OCI-LY1 (cell line): ENCODE measurements at regions not wholly inside any gene's neighbourhood (a gene's known extent, or its start where the extent isn't known, plus 50 kb on each side); places are given as distances from the start of the nearest gene placed in this dataset.

Experiments
- H2AFZ ChIP-seq: fragments of 200-600 bp; sonication (generic), shearing (Covaris generic); 2 replicates; pipeline ENCODE4 v1.6.0; 2014; ENCODE audit warnings: antibody characterized with exemption, mild to moderate bottlenecking, low read length
- H3F3A ChIP-seq: fragments of 200-600 bp; sonication (generic), shearing (Covaris generic); 2 replicates; pipeline ENCODE4 v1.6.0; 2014; ENCODE audit warnings: mild to moderate bottlenecking, antibody characterized with exemption, low read length, moderate library complexity; ENCODE audit not compliant: insufficient read depth
- H3K27ac ChIP-seq: fragments of 200-600 bp; sonication (generic); 2 replicates; pipeline ENCODE4 v1.5.1; 2014; ENCODE audit warnings: low read length, mixed run types, mild to moderate bottlenecking, low read depth; ENCODE audit not compliant: poor library complexity, severe bottlenecking
- H3K27me3 ChIP-seq: fragments of 200-600 bp; sonication (generic); 2 replicates; pipeline ENCODE4 v1.6.0; 2014; ENCODE audit warnings: antibody characterized with exemption, mild to moderate bottlenecking, low read length, moderate library complexity; ENCODE audit not compliant: insufficient read depth
- H3K36me3 ChIP-seq: fragments of 200-600 bp; sonication (generic); 2 replicates; pipeline ENCODE4 v1.6.1; 2014; ENCODE audit warnings: mild to moderate bottlenecking, antibody characterized with exemption, low read length, moderate library complexity, mixed read lengths; ENCODE audit not compliant: insufficient read depth
- H3K4me1 ChIP-seq: fragments of 200-600 bp; sonication (generic); 2 replicates; pipeline ENCODE4 v1.5.1; 2014; ENCODE audit warnings: mild to moderate bottlenecking, low read length, moderate library complexity; ENCODE audit not compliant: insufficient read depth, severe bottlenecking
- H3K4me2 ChIP-seq: fragments of 200-600 bp; sonication (generic), shearing (Covaris generic); 2 replicates; pipeline ENCODE4 v1.6.1; 2014; ENCODE audit warnings: low read length
- H3K4me3 ChIP-seq: fragments of 200-600 bp; sonication (generic); 2 replicates; pipeline ENCODE4 v1.5.1; 2014; ENCODE audit warnings: low read length, low read depth, mild to moderate bottlenecking, mixed read lengths; ENCODE audit not compliant: poor library complexity, severe bottlenecking
- H3K79me2 ChIP-seq: fragments of 200-600 bp; shearing (Covaris generic); 2 replicates; pipeline ENCODE4 v1.6.1; 2016; ENCODE audit warnings: mixed run types, low read length, mixed read lengths; ENCODE audit not compliant: insufficient read depth
- H3K9ac ChIP-seq: fragments of 200-600 bp; sonication (generic), shearing (Covaris generic); 2 replicates; pipeline ENCODE4 v1.6.1; 2014; ENCODE audit warnings: mild to moderate bottlenecking, low read length, mixed read lengths
- H3K9me2 ChIP-seq: fragments of 200-600 bp; sonication (generic), shearing (Covaris generic); 2 replicates; pipeline ENCODE4 v1.6.1; 2014; ENCODE audit warnings: low read depth, mild to moderate bottlenecking, low read length, mixed read lengths
- H3K9me3 ChIP-seq: fragments of 200-600 bp; shearing (Covaris generic); 2 replicates; pipeline ENCODE4 v1.6.1; 2014; ENCODE audit warnings: low read length, mixed read lengths
- H4K20me1 ChIP-seq: fragments of 200-600 bp; sonication (generic), shearing (Covaris generic); 2 replicates; pipeline ENCODE4 v1.6.0; 2016; ENCODE audit warnings: mild to moderate bottlenecking, low read length; ENCODE audit not compliant: insufficient read depth
- CTCF ChIP-seq: fragments of 200-600 bp; sonication (generic), shearing (Covaris generic); IDR thresholded peaks from 2 replicates; pipeline ENCODE4 v1.5.1; 2017; ENCODE audit warnings: mild to moderate bottlenecking, antibody characterized with exemption, low read length, moderate library complexity, mixed read lengths
- EZH2 ChIP-seq: fragments of 200-600 bp; sonication (generic), shearing (Covaris generic); IDR thresholded peaks from 2 replicates; pipeline ENCODE4 v1.8.0; 2017; ENCODE audit warnings: borderline replicate concordance, mixed run types, mild to moderate bottlenecking, antibody characterized with exemption, low read length, moderate library complexity, mixed read lengths

- Histone ChIP-seq H3K9ac (no peak overlapping the region), H3K9me2 (no peaks in the 10 kb centered on the region), H3K79me2 (no peaks in the 10 kb centered on the region), H3K4me1 (no peaks in the 10 kb centered on the region), H3F3A (no peaks in the 10 kb centered on the region), H3K9me3 (no peaks in the 10 kb centered on the region), H3K27me3 (no peaks in the 10 kb centered on the region), H4K20me1 (no peaks in the 10 kb centered on the region), H3K27ac (no peak overlapping the region), H3K4me2 (no peak overlapping the region), H3K4me3 (no peak overlapping the region), H2AFZ (no peak overlapping the region), H3K36me3 (no peaks in the 10 kb centered on the region)
- TF ChIP-seq CTCF, result no peak
- no peak for TF ChIP-seq EZH2
Measured at GRCh38 chr12:77488041-77488620, 342.6 kb upstream of the NAV3 start.

GRCh38 chr12:77486872-77487271 is 343.8 kb upstream of the NAV3 start:
- Histone ChIP-seq H3K79me2 (no peaks in the 10 kb centered on the region), H3K4me2 (no peak overlapping the region), H4K20me1 (no peaks in the 10 kb centered on the region; the same call in 1 of the 2 replicates), H3K27ac (no peak overlapping the region), H3F3A (no peaks in the 10 kb centered on the region), H3K9ac (no peak overlapping the region), H3K9me3 (no peaks in the 10 kb centered on the region), H3K4me1 (no peaks in the 10 kb centered on the region), H3K4me3 (no peak overlapping the region), H3K9me2 (no peaks in the 10 kb centered on the region), H3K36me3 (no peaks in the 10 kb centered on the region), H2AFZ (no peak overlapping the region), H3K27me3 (no peaks in the 10 kb centered on the region)
- TF ChIP-seq CTCF (no peak), EZH2 (no peak)

- no peaks in the 10 kb centered on the region for H3F3A ChIP-seq
- no peak overlapping the region for H2AFZ ChIP-seq
- H3K9me3 ChIP-seq, result no peaks in the 10 kb centered on the region
- no peak overlapping the region for H3K4me2 ChIP-seq
- H3K4me3 ChIP-seq, result no peak overlapping the region
- H4K20me1 ChIP-seq, result no peaks in the 10 kb centered on the region; the same call in 1 of the 2 replicates
- no peaks in the 10 kb centered on the region for H3K9me2 ChIP-seq
- H3K9ac ChIP-seq, result no peak overlapping the region
- TF ChIP-seq EZH2, result no peak
- TF ChIP-seq CTCF, result no peak
- H3K4me1 ChIP-seq, result no peaks in the 10 kb centered on the region
- H3K79me2 ChIP-seq, result no peaks in the 10 kb centered on the region
- no peaks in the 10 kb centered on the region for H3K36me3 ChIP-seq
- no peak overlapping the region for H3K27ac ChIP-seq
- no peaks in the 10 kb centered on the region for H3K27me3 ChIP-seq
Measured at GRCh38 chr12:77485961-77486854, 344.5 kb upstream of the NAV3 start.
